ENCODE measurements at regions not wholly inside any gene's neighbourhood (a gene's known extent, or its start where the extent isn't known, plus 50 kb on each side); places are given as distances from the start of the nearest gene placed in this dataset.

- TF ChIP-seq CTCF (IDR thresholded peaks at IDR 0.05; ENCODE audit: poor library complexity) (no peak), EZH2 (IDR thresholded peaks at IDR 0.05; ENCODE audit: borderline replicate concordance) (no peak), EZH2phosphoT487 (IDR thresholded peaks at IDR 0.05; ENCODE audit: low read depth, severe bottlenecking, unreplicated experiment) (no peak)
Observed at GRCh38 chr1:228922722-228923376, 187.6 kb downstream of the RHOU start.

Measured in hepatocyte (in vitro differentiated cells).